Activated CD4-positive, alpha-beta T cell treated with anti-CD3 and anti-CD28 coated beads, Interleukin-2, Interleukin-4, amounts not matched to agents 100 ng/mL and 50 ng/mL, durations not matched to agents 16 hours and 8 hours (primary cell): ENCODE measurements at regions not wholly inside any gene's neighbourhood (a gene's known extent, or its start where the extent isn't known, plus 50 kb on each side); places are given as distances from the start of the nearest gene placed in this dataset.

Source experiments
- DNase-seq: peaks from one replicate; pipeline ENCODE4 v3.0.0-alpha.2; 2020; ENCODE audit warnings: low spot score

DNA sequence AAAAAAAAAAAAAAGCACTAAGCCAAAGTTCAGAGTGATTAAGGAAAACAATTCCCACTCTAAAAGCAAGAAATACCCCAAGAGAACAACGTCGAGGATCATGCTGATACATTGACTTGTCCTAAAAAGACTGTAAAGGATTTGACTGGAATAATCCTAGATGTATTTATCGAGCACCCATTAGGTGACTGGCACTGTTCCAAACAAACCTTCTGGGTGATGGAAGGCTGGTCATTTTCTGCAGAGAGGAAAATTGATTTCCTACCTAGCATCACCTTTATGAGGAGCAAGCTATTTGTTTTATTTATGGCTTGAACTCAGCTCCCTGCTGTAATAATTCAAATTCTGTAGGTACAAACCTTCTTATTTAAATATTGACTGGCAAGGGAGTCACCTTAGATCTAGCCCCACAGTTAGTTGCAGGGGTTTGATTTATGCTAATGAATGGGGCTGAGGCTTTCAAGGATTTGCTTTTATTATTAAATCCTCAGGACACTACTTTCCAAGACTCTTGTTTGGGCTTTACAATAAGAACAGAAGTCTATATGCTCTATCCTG is 471.0 kb downstream of the OLFM4 start:
- DNase-seq, result no peak

DNA sequence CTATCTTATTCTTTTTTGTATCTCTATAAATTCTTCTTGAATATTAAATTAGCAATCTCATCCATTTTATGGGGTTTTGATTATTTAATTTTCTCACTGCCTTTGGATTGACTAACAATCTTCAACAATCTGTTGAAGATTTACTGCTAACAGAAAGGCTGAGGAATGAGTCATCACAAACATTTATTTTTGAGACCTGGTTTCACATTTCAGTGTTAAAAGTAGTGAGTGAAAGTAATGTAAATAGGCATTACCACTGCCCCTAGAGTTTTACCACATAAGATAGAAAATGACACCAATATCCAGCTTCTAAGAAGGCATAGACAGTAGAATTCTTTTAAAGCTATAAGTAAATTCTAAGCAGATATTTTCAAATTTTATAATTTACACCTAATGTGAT is 472.8 kb downstream of the OLFM4 start:
- DNase-seq, result no peak

DNA sequence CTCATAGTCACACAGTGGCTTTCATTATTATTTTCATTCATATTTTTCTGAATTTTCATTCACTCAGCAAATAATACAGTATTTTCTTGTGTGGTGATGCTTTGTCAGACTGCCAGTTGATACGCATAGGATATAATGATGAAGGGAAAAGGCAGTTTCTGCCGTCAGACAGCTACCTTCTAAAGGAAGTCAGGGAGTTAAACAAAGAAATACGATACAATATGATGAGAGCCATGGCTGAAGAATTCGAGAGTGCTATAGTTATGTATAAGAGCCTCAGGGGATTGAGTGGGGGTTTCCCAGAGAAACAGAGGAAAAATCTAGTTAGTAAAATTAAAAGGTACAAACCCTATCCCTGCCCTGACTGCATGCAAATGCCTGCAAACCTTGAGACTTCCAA is 479.1 kb downstream of the OLFM4 start:
- DNase-seq, result no peak

DNA sequence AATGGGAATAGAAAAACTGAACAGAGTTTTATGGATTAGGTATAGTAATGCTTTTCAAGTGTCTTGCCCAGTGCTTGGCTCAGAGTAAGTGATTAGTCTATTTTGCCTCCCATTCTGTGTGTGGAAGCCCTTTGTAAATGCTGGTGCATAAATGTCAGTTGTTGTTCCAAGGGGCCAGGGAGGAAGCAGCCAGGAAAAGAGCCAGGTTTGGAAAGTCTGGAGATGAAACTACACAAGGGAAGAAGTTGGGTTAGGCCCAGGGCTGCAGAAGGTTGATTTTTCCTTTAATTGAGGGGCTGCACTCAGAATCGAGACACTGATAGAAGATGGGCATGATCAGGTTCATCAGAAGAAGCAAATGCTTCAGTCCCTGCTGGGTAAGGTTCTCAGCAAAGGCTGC is 484.0 kb downstream of the OLFM4 start:
- DNase-seq, result no peak

DNA sequence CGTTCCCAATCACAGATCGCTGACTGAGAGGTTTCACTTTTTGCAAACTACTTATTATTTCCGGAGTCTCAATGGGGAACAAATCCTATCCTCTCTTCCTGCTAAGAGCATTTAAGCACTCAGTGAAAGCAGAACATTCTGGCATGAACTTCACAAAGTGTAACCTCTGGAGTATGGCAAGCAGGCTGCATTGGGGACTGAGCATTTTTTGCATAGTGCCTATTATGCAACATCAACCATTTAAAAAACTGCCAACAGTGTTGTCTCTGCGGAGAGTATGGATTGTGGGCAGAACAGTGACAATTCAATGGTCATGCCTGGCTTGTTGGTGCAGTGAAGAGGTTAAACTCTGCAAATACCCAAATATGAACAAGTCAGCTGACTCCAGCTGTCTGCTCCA is 484.6 kb downstream of the OLFM4 start:
- DNase-seq, result no peak

DNA sequence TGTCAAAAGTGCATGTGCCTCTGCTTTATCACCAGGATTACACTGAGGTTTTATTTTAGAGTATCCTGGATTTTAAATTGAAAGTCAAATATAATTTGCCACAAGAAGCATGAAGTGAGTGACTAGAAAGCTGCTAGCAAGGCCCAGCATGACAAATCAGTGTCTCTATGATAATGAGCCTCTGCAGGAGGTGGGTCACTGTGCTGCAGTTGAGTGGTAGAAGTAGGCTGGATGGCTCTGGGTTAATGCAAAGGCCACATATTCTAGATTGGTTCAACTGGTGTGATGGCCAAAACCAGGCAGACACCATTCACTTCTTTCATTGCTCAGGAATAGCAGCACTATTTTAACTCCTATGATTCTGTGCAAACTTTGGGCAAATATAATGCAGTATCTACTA is 491.5 kb downstream of the OLFM4 start:
- no peak for DNase-seq

DNA sequence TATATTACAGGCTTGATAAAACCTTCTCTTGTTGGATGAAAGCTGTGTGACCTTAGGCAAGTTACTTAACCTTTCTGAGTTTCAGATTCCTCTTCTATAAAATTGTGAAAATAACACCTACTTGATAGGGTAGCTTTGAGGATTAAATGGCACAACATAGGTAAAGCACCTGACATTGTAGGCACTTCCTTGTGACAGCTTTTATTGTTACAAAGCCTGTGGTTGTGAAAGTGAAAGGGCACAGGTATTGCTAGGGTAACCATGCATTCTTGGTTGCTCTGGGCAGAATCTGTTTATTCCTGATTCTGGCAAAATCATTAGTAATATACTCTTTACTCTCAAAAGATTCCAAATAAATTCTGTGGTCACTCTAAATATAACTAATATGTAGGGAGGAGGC is 493.4 kb downstream of the OLFM4 start:
- no peak for DNase-seq

DNA sequence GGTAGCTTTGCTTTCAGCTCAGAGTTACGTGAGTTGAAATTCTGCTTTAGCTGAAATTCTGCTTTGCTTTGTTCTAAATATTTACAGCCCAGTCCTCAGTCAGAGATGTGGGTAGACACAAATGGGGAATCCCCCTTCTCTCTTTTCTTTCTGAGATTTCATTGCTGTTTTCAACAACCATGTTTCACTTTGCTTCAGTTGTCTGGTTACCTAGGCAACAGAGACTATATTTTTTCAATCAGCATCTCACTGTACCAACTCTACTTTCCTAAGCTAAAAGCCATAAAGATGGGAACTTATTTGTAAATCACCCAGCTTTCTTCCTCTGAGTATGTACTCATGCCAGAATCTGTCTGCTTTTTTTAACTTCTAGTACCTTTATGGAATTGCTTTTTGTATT is 509.0 kb downstream of the OLFM4 start:
- no peak for DNase-seq

DNA sequence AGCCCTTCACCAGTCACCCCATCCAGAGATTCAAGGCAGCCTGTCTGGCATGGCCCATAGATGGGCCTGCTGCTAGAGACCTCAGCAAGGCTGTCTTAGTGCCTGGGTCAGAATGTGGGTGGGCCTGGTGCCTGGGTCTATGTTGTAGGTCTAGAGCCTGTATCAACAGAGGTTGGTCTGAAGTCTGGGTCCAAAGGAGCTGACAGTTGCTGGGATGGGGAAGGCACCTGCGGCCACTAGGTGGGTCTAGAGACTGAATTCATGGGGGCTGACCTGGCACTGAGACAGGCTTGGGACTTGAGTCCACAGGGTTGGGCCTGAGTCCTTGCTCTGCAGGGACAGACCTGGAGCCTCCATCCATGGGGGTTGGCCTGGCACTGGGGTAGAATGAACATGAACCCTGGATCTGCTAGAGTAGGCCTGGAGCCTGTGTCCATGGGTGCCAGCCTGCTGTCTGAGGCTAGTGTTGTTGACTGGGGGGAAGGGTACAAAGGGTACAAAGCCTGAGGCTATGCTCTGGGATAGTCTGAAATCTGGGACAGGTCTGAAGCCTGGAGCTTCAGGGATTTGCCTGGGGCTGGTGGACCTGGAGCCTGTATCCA is 516.8 kb downstream of the OLFM4 start:
- no peak for DNase-seq

DNA sequence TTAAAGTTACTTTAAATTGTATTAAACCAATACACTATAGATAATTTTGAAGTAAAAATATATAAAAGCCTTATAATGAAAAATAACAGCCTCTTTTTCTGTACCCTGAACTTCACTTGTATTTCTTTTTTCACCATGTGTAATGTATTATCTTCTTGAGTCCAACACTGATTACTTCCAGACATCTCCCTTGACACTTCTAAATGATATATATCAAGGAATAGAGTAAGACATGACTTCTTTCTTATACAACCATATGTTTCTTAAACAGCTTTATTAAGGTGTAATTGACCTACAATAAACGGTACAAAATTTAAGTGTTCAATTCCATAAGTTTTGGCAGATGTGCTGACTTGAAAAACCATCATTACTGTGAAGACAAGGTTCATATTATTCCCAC is 531.9 kb downstream of the OLFM4 start:
- DNase-seq, result no peak

DNA sequence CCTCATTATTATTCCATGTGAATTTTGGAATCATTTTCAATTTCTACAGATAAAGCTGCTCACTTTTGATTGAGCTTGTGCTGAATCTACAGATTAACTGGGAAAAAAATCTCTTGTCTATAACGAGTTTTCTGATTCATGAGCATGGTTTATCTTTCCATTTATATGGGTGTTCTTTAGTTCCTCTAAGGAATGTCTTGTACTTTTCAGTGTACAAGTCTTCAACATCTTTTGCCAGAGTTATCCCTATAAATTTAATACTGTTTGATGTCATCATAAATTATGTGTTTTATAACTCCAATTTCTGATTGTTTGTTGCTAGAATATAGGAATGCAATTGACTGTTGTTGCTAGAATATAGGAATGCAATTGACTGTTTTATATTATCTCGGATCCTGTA is 533.8 kb downstream of the OLFM4 start:
- DNase-seq, result no peak

DNA sequence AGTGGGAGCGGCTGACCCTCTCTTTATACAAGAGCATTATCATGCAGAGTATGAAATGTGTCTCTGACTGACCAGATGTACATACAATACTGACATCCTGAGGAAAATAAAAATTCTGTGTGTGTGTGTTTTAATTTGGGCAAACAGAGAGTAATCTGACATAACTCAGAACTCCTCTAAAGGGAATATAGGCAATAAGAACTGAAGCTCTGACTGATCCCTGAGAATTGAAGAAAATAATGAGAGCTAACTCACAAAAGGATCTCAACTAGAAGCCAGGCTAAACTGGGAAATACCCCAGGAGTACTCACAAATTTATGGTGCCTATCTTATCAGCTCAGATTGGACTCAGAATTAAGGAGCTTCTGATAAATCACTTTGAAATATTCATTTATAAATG is 539.9 kb downstream of the OLFM4 start:
- no peak for DNase-seq

DNA sequence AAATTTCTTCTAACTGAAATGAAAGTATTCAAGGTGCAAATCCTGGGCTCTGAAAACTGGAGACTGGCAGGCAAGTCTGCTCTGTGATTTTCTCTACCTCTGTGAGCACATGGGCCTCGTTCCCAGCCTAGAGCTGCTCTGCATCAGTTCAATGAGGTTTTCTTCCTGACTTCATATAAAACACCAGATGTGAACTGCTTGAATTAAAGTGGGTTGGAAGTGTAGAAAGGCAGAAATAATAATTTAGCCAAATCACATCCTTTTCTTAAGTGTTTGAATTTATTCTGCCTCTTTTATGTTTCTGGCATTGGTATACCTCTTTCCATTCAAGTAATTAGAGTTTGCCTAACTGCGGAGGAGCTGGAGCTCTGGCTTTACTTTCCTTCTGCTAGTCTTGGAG is 540.8 kb downstream of the OLFM4 start:
- no peak for DNase-seq

DNA sequence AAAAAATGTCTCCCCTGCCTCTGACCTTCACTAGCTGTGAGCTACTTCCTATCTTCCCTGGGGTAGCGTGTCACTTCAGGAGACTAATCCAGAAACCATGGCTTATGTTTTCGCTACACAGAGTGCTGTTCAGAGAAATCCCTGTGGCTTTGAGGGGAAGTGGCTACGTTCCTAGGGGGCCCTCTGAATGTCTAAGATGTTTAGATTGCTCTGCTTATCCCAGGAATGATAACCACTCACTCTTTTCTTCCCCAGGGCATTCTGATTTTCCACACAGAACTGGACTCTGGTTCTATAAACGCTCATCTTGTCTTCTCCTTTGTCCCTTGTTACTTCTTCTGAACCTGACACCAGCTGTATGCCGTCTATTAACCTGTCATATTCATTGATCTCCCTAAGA is 572.5 kb downstream of the OLFM4 start:
- DNase-seq, result no peak

DNA sequence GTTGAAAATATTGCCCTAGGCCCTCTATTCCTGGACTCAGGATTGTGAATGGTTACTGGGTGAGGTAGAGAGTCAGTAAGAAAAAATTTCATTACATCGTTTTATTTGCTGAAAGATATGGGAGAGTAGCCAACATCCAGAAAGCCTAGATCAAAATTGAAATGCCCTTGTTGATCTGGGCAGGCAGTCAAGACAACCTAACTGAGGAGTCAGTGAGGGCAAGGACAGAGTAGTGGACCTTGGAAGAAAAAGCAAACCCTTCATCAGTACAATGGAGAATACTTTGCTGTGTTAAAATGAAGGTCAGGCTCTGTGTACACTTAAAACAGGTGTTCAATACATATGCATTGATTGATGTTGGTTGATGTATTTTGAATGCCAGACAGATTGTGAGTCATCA is 576.7 kb downstream of the OLFM4 start:
- no peak for DNase-seq

DNA sequence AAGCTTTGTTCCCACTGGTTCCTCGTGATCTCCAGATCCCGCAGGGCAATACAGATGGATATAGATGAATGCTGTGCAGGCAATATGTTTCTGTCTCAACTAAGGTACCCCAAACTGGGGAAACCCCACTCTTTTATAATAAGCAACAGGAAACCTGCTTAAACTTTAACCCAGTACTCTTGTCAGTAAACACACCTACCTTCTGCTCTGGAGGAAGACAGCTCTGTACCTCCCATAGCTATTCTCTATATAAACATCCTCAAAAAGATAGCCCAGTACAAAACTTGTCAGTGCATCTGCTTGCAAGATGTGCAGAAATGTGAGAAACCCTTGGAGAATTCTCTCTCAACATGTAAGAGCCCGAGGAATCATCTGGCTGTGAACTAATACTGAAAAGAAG is 583.6 kb downstream of the OLFM4 start:
- no peak for DNase-seq

DNA sequence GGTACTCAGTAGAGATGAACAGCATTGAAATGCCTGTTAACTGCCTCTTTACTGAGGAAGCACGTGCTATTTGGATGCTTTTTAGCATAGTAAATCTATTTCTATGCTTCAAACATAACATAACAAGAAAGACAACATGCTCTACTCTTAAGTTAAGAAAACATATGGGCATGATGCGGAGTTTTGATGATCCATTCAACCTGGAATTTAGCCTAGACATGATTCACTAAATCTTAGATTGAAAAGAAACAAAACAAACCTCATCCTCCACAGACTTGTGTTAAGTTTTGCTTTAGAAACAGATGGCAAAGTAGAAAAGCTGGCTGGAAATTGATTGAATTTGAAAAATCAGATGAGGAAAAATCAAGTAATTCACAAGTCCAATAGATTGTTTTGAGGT is 593.8 kb downstream of the OLFM4 start:
- no peak for DNase-seq

DNA sequence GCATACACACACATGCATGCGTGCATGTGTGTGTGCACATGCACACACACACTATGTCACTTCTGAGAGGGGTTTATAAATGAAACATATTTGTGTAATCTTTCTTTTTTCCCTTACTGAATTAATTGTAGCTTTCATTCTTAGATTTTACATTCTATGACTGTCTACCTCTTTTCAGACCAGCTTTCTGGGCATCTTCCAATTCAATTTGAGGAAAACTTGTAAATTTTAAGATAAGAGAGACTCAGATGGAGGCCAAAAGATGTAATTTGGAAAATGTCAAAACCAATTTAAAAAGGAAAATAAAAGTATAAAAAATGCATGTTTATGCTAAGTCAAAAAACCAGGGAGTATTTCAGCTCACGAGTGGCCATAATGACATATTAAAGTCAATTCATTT is 594.5 kb downstream of the OLFM4 start:
- DNase-seq, result no peak

DNA sequence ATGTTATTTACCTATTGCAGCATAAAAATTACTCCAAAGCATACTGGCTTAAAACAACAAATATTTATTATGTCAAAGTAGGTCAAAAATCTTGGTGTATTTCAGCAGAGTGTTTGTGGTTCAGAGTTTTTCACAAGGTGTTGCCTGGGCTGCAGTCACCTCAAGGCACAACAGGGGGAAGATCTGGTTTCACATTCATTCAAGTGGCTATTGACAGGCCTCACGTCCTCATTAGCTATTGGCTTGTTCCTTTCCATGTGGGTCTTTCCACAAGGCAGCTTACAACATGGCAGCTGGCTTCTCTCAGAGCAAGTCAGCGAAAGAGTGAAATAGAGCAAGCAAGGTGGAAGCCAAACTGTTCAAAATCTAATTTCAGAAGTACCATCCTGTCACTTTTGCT is 602.9 kb downstream of the OLFM4 start:
- DNase-seq, result no peak

DNA sequence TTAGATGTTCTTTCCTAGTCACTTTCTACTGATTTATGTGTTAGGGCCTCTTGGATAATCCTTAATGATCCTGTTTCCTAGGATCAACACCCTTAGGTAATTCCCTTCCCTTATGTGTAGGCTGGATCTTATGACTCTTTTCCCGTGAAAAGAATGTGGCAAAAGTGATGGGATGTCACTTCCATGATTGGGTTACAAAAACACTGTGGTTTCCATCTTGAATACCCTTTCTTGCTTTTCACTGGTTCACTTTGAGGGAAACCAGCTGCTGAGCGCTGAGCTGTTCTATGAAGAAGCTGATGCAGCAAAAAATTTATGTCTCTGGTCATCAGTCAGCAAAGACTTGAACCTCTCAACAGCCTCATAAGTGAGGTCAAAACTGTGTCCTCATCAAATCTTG is 609.4 kb downstream of the OLFM4 start:
- DNase-seq, result no peak

DNA sequence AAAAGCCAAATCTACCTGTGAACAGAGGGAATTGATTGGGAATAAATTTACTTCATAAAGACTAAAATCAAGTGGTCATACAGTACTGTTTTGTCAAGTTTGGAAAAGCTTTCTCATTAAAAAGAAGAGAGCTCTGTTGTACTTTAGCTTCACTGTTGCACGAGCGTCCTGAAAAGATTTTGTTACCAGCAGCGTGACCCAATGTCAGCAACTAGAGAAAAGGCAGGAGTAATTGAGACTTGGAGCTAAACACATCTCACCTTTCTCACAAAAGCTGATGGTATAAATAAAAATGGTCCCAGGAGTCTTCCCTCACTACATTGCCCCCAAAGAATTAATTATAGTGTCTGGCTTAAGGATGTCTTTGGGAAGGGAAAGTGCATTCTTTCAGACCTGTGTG is 613.7 kb downstream of the OLFM4 start:
- DNase-seq, result no peak

DNA sequence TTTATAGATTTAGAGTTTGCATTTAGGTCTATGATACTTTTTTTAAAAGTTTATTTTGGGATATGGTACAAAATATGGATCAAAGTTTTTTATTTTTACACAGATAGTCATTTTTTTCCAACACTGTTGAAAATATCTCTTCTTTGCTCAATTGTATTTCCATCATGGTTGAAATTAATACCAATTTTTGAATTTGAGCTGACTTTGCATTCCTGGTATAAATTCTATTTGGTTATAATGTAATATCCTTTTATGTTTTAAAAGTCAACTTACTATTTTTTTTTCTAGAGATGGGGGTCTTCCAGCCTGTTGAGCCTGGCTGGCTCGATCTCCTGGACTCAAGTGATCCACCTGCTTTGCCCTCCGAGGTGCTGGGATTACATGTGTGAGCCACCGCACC is 620.1 kb downstream of the OLFM4 start:
- DNase-seq, result no peak

DNA sequence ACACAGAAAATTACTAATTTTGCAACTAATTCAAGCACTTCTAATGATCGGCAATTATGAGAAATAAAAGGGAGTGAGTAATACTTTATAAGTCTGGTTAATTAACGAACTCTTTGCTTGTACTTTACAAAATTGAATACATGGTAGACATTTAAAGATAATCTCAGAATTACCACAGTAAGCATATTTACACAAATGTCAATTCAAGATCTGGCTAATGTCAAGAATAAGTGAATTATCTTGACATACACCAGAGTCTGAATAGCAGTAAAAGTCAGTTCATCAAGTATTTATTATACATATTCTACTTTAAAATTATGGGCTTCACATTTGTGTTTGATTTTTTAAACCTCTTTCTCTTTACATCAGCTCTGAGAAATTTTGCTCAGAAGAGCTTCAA is 643.4 kb downstream of the OLFM4 start:
- DNase-seq, result no peak

DNA sequence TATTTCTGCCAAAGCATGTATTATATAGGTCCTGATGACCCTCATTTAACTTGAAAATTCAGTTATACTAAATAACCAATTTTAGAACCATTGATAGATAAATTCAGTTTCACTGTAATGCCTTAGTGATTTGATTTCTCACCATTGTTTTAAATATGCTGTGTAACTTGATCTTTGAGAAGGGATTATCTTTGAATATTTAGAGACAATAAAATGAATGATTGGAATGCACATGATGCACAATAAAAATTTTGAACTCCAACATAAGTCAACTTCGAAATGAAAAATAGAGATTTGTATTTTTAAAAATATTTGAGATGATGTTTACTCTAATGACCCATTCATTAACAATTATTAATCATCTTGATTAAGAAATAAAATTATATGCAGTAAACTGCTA is 654.5 kb downstream of the OLFM4 start:
- no peak for DNase-seq

DNA sequence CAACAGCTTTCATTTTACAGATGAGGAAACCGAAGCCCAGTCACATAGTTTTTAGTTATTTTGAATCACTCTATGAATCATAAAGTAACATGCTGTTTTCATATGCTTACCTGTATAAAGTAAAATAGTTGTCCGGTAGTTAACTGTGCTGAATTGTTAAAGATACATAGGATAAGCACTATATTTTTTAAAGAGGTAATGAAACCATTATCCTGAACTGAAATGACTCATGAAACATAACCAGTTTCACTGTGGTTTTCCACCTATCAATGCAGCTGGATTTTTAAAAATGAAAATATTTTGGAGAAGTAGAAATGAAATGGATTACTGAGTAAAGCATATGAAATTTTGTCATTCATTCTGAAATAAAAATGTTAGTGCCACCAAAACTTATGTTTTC is 655.0 kb downstream of the OLFM4 start:
- no peak for DNase-seq
